ENCODE measurements at regions not wholly inside any gene's neighbourhood (a gene's known extent, or its start where the extent isn't known, plus 50 kb on each side); places are given as distances from the start of the nearest gene placed in this dataset.

DNA sequence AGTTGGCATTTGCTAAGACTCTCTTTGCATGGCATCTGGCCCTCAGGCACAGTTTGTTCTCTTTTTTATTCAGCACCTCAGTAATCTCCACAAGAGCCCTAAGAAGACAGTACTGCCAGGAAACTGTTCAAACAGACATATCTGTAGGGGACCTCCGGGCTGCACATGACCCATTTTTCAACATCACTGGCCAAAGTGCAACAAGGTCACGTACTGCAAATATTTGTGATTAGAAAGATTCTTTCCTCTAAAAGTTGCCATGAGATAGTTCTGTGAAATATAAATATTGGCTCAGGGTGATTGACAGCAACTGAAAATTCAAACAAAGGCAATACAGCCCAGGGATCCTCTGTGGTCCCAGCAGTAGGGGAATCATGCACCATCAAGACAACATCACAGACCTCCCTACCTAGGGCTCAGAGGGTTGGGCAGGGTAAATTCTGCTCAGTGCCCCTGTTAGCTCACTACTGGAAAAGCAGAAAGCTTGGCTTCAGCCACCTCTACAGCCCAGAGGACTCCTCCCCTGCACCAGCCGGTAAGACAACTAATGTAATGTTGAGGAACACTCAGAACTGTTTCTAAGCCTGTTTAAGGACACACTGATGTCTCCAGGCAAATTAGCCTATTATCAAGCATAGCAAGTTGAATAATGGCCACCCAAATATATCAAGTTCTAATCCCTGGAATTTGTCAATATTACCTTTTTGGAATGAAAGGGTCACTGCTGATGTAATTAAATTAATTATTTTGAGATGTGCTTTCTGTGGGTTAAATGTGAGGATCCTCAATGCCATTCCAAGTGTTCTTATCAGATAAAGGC is 117.4 kb upstream of the LPP start:
- no peak for DNase-seq (ENCODE audit: low read depth)

GRCh38 chr3:188037195-188037718 is 116.7 kb upstream of the LPP start:
- no peak for DNase-seq (ENCODE audit: low read depth)

- no peak for DNase-seq (ENCODE audit: low read depth)
Observed at GRCh38 chr3:188037965-188038581, 115.9 kb upstream of the LPP start.

DNA sequence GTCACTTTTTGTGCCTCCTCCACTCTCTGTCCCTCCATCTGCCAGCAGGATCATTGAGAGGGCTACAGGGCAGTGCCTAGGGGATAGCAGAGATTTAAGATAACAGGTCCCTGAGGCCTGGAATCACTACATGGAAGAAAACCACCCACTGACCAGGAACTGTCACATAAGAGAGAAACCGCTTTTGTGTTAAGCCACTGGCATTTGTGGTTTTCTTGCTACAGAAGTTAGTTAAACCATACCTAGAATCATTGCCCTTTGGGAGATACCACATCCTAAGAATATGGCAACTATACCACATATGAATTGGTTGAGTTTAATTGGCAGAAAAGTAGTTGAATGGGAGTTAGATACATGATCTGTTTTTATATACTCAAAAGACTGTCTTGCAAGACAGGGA is 112.8 kb upstream of the LPP start:
- DNase-seq (ENCODE audit: low read depth) = no peak

DNA sequence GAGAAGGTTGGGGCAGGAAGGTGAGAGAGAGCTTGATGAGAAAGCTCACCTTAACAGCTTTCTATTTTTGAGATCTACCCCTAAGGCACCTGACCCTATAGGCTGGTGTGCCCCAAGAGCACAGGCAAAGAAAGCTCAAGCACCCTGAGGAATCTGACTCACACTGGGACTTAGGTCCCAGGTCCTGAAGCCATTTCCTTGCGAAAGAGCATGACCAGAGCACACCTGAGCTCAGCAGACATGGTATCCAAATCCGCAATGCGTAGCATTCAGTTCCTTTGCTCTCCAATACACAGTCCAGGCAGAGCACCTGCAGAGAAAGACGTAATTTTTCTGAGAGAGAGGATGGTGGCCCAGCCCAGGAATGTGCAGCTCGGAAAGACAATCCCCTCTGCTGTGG is 112.1 kb upstream of the LPP start:
- DNase-seq (ENCODE audit: low read depth) = no peak

- no peak for DNase-seq (ENCODE audit: low read depth)
Observed at GRCh38 chr3:188042466-188042865, 111.5 kb upstream of the LPP start.

- DNase-seq (ENCODE audit: low read depth) = no peak
Observed at GRCh38 chr3:188043891-188044290, 110.1 kb upstream of the LPP start.

DNA sequence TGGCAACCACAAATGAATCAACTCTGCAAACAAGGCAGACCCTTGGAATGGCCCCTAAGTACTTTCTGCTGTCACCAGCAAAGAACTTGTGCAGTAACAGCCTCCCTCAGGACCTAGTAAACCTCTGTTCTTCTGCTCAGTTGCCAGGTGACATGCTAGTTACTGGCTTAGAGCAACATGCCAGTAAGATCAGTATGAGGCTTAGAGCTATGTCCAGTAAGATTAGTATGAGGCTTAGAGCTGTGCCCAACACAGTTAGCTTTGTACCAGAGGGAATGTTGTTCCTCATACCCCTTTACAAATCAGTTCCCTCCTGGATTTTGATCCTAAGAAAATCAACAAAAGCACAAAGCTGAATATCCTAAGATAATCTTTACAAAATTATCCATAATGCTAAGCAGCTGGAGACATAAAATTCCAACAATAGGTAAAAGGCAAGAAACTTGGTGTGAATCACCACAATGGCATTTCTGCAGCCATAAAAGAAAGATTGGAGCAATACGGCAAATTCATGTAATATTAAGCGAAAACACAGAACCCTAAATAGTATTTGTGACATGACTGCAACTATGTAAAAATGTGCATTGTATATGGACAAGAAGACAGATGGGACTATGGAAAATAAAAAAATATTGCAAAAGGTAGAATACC is 107.3 kb upstream of the LPP start:
- DNase-seq (ENCODE audit: low read depth) = no peak

DNA sequence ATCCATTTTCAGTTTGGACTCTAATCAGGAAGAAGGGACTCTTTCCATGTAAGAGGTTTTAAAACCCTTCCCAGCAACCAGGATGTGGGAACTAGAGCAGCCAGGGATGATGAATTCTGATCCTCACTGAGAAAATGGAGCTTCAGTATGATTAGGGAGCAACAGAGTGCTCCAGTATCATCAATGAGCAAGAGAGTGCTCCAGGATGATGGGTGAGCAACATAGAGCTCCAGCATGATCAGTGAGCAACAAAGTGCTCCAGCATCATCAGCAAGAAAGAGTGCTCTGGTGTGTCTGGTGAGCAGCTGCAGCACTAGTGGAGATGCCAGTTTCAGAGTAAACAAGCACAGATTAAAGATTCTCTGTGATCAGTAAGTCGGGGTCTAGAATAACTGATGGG is 106.4 kb upstream of the LPP start:
- DNase-seq (ENCODE audit: low read depth) = no peak

DNA sequence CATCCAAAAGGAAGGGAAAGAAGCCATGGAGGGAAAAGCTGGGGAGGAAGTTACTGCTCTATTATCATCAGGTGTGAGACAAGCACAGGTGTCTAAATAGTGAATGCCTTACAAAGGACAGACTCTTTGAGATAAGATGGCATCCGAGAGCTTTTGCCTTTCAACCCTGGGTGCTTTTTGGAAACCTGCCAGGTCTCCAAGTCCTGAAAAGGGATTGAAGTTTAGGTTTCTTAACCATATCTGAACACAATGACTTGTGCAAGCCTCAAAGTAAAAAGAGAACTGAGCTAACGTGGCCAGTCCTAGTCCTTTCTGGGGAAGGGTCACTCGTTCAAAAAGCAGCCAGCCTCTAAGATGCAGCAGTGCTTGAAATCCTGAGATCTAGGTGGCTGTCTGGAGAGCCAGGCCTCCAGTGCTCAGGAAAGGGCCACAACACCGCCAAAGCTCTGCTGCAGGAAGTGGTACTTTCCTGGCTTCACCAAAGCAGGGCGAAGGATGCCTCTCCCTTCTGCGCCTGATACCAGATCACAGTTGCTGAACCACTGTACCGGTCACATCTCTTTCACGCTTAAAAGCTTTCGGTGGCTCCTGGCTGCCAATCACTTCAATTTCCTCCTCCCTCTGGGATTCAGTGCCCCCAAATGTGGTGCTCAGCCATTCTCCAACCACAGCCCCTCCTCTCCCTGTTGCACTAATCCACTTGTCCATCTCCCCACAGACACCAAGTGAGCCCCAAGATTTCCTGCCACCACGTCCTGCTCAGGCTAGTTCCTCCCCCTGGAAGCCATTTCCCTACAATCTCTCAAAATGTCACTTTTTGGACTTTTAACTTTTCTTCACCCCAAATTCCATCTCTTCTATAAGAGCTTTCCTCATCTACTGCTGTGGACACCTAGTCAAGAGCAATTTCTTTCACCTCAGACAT is 104.1 kb upstream of the LPP start:
- no peak for DNase-seq (ENCODE audit: low read depth)

GRCh38 chr3:188051801-188052168 is 102.2 kb upstream of the LPP start:
- no peak for DNase-seq (ENCODE audit: low read depth)

DNA sequence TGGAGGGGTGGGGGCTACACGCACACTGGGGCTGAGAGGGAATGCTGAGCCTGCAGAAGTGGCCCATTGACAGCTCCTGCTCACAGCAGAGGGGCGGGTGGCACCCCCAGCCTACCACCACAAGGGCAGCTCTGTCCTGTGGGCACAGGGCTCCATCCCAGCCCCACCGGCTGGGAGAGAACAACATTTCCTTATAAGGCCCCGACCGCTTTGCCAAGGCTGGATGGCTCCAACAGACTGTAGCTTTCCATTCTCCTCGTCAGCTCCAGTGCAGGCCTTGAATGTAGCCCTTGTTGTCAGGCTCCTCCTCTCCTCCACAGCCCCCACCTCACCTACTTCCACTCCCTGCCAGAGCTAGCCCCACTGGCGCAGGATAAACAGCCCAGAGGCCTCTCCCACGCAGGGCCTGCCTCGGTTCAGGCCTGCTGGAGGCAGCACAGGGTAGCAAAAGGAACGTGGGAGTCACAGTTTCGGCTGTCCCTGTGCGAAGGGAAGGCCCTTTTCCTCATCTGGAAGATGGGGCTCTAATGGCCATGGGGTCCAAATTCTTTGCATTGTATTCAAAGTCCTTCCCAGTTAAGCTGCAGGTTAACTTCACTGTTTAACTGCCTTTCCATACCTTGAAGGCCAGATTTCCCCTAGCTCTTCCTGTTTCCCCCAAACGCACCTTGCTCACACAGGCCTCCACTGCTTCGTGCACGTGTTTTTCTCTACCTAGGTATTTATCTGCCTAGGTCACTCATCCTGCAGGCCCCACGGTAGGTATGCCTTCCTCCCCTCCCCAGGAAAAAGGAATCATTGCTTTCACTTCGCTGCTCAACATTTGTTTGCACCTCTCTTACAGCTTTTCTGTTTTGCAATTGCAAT is 101.6 kb upstream of the LPP start:
- DNase-seq (ENCODE audit: low read depth) = no peak

- DNase-seq (ENCODE audit: low read depth) = no peak
Observed at GRCh38 chr3:188053036-188053340, 101.0 kb upstream of the LPP start.

- DNase-seq (ENCODE audit: low read depth) = no peak
Observed at GRCh38 chr3:188053710-188054380, 100.1 kb upstream of the LPP start.

DNA sequence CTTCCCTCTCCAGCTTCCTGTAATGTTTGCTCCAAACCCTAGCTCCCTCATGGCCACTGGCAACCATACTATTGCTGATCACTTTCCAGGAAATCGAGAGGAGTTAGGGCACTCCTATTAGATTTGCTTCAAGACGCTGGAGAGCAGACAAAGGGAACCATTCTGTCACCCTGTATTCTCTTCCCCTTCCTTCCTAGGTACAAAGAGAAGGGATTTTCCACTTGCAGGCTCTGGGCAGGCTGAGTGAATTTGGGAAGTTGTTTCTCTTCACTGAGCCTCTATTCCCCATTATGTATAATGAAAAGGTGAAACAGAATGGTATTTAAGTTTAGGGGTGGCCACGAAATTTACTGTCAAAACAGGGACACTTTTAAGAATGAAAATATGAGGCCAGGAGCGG is 99.4 kb upstream of the LPP start:
- no peak for DNase-seq (ENCODE audit: low read depth)

DNA sequence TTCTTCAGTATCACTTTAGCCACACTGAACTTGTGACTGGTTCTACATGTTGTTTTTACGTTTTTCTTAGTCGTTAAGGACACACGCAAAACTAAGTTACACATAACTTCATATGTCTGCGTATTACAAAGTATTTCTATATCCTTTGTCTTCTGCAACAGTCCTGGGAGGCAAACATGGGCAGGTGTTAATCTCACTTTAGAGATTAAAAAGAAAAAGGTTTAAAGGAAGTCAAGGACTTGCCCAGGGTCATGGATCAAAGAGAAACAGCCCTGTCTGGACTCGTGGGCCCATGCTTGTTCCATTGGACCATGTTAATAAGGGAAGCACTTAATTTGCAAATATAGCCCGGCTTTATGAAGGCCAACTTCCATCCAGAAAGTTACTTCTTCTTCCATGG is 98.6 kb upstream of the LPP start:
- DNase-seq (ENCODE audit: low read depth) = no peak

- DNase-seq (ENCODE audit: low read depth) = no peak
Observed at GRCh38 chr3:188057124-188057523, 96.8 kb upstream of the LPP start.

DNA sequence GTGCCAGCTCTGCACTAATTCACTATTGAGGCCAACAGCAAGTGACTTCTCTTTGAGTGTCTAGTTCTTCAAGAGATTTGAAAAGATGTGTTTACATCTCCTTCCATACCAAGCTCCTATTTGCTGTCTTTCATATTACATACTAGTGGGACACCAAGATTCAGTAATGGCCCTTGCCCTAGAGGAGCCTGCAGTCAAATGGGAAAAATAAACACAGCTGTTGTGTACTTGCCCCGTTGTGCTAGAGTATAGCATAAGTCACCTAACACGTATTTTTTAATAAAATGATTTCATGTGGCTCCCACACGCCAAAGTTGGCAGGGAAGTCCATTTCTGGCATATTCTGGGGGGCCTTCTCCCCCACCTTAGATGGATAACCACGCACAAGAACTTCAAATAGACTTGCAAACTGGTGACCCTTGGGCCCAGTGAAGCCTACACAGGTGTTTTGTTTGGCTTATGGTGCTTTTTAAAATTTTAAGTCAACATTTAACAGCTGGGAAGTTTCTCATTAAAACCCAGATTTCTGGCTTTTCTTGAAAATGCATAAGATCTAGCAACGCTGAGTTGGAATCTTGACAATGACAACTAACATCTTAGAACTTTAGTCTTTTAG is 95.3 kb upstream of the LPP start:
- no peak for DNase-seq (ENCODE audit: low read depth)

DNA sequence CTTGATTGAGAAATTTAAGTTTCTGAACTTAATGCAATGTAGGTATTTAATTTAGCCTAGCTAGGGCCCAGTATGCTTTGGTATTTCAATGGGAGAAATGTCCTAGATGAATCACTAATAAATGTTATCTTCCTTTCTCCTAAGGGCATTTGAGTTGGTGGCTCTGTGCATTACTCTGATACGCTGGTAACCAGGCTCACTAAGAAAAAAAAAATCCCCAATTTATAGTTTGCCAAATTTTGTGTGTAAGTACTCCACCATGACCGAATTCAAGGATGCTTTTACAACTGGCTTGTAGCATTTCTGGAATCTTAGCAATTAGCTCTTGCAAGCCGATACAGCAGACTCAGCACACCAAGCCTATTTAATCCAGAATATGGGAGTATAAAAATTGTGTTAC is 94.6 kb upstream of the LPP start:
- no peak for DNase-seq (ENCODE audit: low read depth)

DNA sequence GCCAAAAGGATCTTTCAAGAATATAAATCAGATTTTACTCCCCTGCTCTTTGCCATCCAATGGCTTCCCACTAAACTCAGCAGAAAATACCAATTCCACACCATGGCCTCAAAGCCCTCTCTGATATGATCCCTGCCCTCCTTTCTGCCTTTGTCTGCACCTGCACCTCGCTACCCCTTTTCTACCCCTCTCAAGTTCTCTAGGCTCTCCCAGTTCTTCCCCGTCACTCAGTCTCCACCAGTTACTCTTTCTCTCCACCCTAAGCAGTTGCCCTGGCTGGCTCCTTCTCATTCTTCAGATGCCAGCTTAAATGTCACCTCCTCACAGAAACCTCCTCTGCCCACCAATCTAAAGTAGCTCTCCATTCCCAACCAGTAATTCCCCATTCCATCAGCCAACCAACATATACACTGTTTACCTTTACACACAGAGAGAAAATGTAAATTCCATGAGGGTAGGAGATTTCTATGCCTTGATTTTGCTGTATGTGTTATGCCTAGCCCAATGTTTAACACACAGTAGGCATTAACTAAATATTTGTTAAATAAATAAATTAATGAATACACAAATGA is 93.6 kb upstream of the LPP start:
- no peak for DNase-seq (ENCODE audit: low read depth)
